KMS-11 (cell line): ENCODE measurements at regions not wholly inside any gene's neighbourhood (a gene's known extent, or its start where the extent isn't known, plus 50 kb on each side); places are given as distances from the start of the nearest gene placed in this dataset.

Source experiments
- H2AFZ ChIP-seq: fragments of 200-600 bp; sonication (generic); 2 replicates; pipeline ENCODE4 v1.6.1; 2016; ENCODE audit warnings: antibody characterized with exemption, mixed run types, low read depth
- H3K27ac ChIP-seq: fragments of 200-600 bp; sonication (generic); 2 replicates; pipeline ENCODE4 v1.6.1; 2016; ENCODE audit warnings: mild to moderate bottlenecking, mixed run types
- H3K27me3 ChIP-seq: fragments of 200-600 bp; sonication (generic); 2 replicates; pipeline ENCODE4 v1.6.1; 2017; ENCODE audit warnings: mild to moderate bottlenecking, low read depth, mixed run types, moderate library complexity; ENCODE audit not compliant: insufficient read depth
- H3K36me3 ChIP-seq: fragments of 200-600 bp; sonication (generic); 2 replicates; pipeline ENCODE4 v1.6.1; 2017; ENCODE audit warnings: mild to moderate bottlenecking, mixed run types; ENCODE audit not compliant: insufficient read depth
- H3K4me1 ChIP-seq: fragments of 200-600 bp; sonication (generic); 2 replicates; pipeline ENCODE4 v1.6.1; 2016; ENCODE audit warnings: mild to moderate bottlenecking, low read depth, mixed run types; ENCODE audit not compliant: poor library complexity, severe bottlenecking
- H3K4me2 ChIP-seq: fragments of 200-600 bp; sonication (generic); 2 replicates; pipeline ENCODE4 v1.7.0; 2016; ENCODE audit warnings: mild to moderate bottlenecking, mixed run types
- H3K4me3 ChIP-seq: fragments of 200-600 bp; sonication (generic); IDR thresholded peaks from 2 replicates; pipeline ENCODE4 v1.6.1; 2017; ENCODE audit warnings: low read depth, low read length, mixed read lengths; ENCODE audit not compliant: insufficient read depth
- H3K79me2 ChIP-seq: fragments of 200-600 bp; sonication (generic); 2 replicates; pipeline ENCODE4 v1.6.1; 2016; ENCODE audit warnings: low read depth, mixed run types; ENCODE audit not compliant: insufficient read depth
- H3K9ac ChIP-seq: fragments of 200-600 bp; sonication (generic); 2 replicates; pipeline ENCODE4 v1.6.1; 2016; ENCODE audit warnings: mild to moderate bottlenecking, mixed run types
- H4K20me1 ChIP-seq: fragments of 200-600 bp; sonication (generic); 2 replicates; pipeline ENCODE4 v1.6.1; 2016; ENCODE audit warnings: mild to moderate bottlenecking, mixed run types; ENCODE audit not compliant: insufficient read depth
- TF ChIP-seq, protein P1 (sequence below): fragments of 200-600 bp; sonication (generic); conservative IDR thresholded peaks from 2 replicates; pipeline ENCODE4 v1.6.1; 2017; ENCODE audit warnings: low read depth, mild to moderate bottlenecking, antibody characterized with exemption, low read length, moderate library complexity, mixed read lengths

DNA sequence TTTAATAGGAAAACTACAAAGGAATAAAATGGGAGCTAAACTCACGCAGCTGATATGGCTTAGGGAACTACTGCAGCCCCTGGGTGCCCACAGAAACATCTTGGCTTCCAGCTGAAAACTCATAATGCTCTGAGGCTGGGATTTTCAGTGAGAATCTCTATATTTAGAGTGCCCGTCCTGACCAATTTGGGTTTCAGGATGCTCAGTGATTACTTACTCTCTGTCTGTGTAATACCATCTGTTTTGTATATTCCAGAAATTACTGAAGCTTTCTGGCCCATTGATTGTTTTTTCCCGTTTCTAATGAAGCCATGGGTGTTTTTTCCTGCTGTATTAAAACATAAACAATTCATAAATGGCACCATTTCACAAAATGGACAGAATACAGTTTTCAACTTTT, 50.6 kb upstream of the ZNF385D start:
- no peaks in the 10 kb centered on the region for H3K4me1 ChIP-seq
- H4K20me1 ChIP-seq: no peaks in the 10 kb centered on the region
- TF ChIP-seq, protein P1, sequence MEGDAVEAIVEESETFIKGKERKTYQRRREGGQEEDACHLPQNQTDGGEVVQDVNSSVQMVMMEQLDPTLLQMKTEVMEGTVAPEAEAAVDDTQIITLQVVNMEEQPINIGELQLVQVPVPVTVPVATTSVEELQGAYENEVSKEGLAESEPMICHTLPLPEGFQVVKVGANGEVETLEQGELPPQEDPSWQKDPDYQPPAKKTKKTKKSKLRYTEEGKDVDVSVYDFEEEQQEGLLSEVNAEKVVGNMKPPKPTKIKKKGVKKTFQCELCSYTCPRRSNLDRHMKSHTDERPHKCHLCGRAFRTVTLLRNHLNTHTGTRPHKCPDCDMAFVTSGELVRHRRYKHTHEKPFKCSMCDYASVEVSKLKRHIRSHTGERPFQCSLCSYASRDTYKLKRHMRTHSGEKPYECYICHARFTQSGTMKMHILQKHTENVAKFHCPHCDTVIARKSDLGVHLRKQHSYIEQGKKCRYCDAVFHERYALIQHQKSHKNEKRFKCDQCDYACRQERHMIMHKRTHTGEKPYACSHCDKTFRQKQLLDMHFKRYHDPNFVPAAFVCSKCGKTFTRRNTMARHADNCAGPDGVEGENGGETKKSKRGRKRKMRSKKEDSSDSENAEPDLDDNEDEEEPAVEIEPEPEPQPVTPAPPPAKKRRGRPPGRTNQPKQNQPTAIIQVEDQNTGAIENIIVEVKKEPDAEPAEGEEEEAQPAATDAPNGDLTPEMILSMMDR: no peak
- H3K4me2 ChIP-seq: no peak overlapping the region
- no peak overlapping the region for H3K27ac ChIP-seq
- no peaks in the 10 kb centered on the region for H3K79me2 ChIP-seq
- no peaks in the 10 kb centered on the region for H3K27me3 ChIP-seq
- no peaks in the 10 kb centered on the region for H3K36me3 ChIP-seq
- H2AFZ ChIP-seq: no peak overlapping the region
- H3K4me3 ChIP-seq: no peak overlapping the region
- H3K9ac ChIP-seq: no peak overlapping the region

DNA sequence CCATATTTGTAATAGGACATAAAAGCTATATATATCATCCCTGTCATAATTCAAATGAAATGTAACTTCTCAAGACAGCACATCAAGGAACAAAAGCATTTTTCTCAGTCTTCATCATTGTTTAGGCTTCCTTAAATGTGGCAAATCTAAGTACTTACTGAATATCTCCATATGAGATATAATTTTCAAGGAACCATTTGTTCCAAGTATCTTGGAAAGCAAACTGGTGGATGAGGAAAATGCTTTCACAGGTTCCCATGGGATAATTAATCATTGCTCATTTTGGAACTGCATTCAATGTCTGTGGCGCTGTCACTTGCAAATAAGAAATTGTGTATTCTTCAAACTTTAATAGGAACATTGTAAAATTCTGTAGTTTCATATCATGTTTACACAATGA, 52.6 kb upstream of the ZNF385D start:
- H2AFZ ChIP-seq: no peak overlapping the region
- no peak overlapping the region for H3K4me2 ChIP-seq

DNA sequence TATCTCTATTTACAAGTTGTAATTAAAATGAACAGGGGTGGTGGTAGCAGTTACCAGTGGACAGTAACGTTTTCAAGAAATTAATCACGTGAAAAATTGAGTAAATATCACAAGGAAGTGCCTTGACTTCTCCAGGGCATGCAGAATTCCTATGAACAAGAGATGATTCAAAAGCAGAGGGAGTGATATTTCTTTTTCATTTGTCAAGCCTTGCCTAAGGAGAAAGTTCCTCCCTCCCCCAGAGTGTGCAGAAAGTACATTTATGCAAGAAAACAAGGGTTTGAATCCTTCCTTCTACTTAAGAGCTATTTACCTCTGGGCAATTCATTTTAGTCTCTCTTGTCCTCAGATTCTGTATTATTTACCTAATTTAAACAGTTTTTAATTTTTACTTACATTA, 53.3 kb upstream of the ZNF385D start:
- Histone ChIP-seq H2AFZ (no peak overlapping the region), H3K4me3 (no peak overlapping the region), H3K27ac (no peak overlapping the region), H3K36me3 (no peaks in the 10 kb centered on the region), H3K79me2 (no peaks in the 10 kb centered on the region), H3K9ac (no peak overlapping the region), H4K20me1 (no peaks in the 10 kb centered on the region), H3K4me2 (no peak overlapping the region), H3K27me3 (no peaks in the 10 kb centered on the region), H3K4me1 (no peaks in the 10 kb centered on the region)
- TF ChIP-seq, protein P1: no peak

More for the DNA sequence above, 52.6 kb upstream of the ZNF385D start:
- no peak overlapping the region for H3K4me3 ChIP-seq
- H4K20me1 ChIP-seq: no peaks in the 10 kb centered on the region
- no peak overlapping the region for H3K9ac ChIP-seq
- TF ChIP-seq, protein P1: no peak
- no peaks in the 10 kb centered on the region for H3K79me2 ChIP-seq
- H3K4me1 ChIP-seq: no peaks in the 10 kb centered on the region
- H3K36me3 ChIP-seq: no peaks in the 10 kb centered on the region
- no peaks in the 10 kb centered on the region for H3K27me3 ChIP-seq
- no peak overlapping the region for H3K27ac ChIP-seq

DNA sequence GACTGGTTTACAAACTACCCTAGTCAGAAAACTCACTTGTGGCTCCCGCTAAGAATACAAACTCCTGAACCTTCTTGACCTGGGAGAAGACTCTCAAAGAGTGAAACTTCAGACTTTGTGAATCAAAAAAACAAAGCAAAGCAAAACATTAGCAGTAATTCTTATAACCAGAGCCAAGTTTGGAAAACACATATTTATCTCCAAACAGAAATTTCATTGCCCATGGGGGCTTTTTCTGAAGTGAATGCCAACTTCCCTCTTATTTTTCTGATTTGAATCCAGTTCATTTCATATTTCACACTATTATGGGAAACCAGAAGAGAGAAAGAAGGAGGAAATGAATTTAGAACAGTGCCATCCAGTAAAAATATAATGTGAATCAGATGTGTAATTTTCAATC, 55.7 kb upstream of the ZNF385D start:
- TF ChIP-seq, protein P1: no peak
- Histone ChIP-seq H4K20me1 (no peaks in the 10 kb centered on the region), H3K36me3 (no peaks in the 10 kb centered on the region), H3K4me2 (no peak overlapping the region), H3K27me3 (no peaks in the 10 kb centered on the region), H3K4me1 (no peaks in the 10 kb centered on the region), H3K27ac (no peak overlapping the region), H3K9ac (no peak overlapping the region), H3K4me3 (no peak overlapping the region), H2AFZ (no peak overlapping the region), H3K79me2 (no peaks in the 10 kb centered on the region)
